ENCODE measurements at regions not wholly inside any gene's neighbourhood (a gene's known extent, or its start where the extent isn't known, plus 50 kb on each side); places are given as distances from the start of the nearest gene placed in this dataset.

- TF ChIP-seq, protein P1, sequence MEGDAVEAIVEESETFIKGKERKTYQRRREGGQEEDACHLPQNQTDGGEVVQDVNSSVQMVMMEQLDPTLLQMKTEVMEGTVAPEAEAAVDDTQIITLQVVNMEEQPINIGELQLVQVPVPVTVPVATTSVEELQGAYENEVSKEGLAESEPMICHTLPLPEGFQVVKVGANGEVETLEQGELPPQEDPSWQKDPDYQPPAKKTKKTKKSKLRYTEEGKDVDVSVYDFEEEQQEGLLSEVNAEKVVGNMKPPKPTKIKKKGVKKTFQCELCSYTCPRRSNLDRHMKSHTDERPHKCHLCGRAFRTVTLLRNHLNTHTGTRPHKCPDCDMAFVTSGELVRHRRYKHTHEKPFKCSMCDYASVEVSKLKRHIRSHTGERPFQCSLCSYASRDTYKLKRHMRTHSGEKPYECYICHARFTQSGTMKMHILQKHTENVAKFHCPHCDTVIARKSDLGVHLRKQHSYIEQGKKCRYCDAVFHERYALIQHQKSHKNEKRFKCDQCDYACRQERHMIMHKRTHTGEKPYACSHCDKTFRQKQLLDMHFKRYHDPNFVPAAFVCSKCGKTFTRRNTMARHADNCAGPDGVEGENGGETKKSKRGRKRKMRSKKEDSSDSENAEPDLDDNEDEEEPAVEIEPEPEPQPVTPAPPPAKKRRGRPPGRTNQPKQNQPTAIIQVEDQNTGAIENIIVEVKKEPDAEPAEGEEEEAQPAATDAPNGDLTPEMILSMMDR (IDR thresholded peaks at IDR 0.05), result no peak
- TF ChIP-seq POLR2A (IDR thresholded peaks at IDR 0.05), result no peak
- no peak for TF ChIP-seq POLR2AphosphoS5 (IDR thresholded peaks at IDR 0.05; ENCODE audit: insufficient read depth in 1 of 2, low read depth in 1 of 2)
These were observed 117.2 kb downstream of the TLE3 start for GRCh38 chr15:69980341-69981059.

All from vagina (tissue), 2 donors.